Tibial artery (tissue), 4 donors: ENCODE measurements at regions not wholly inside any gene's neighbourhood (a gene's known extent, or its start where the extent isn't known, plus 50 kb on each side); places are given as distances from the start of the nearest gene placed in this dataset.

Source experiments
- DNase-seq, 2 donors: peaks; one replicate each; pipeline ENCODE4 v3.0.0-alpha.2; 2019
- H3K27ac ChIP-seq, 2 donors: fragments of 200-600 bp; sonication (generic) in 1 of 2; 1 replicate in 1 of 2; 2 replicates in 1 of 2; pipeline ENCODE4 v1.5.1; 2018 to 2019; ENCODE audit warnings: mild to moderate bottlenecking in 1 of 2
- H3K27me3 ChIP-seq, 2 donors: fragments of 200-600 bp; sonication (generic) in 1 of 2; one replicate each; pipeline versions ENCODE4 v1.5.1 to v1.6.0; 2016 to 2019
- H3K36me3 ChIP-seq, 3 donors: fragments of 200-600 bp; sonication (generic) in 2 of 3; one replicate each; pipeline ENCODE4 v1.5.1; 2016 to 2019; ENCODE audit warnings: mild to moderate bottlenecking in 2 of 3
- H3K4me1 ChIP-seq, 4 donors: fragments of 200-600 bp; sonication (generic) in 2 of 4; 1 replicate in 3 of 4; 2 replicates in 1 of 4; pipeline ENCODE4 v1.5.1; 2016 to 2019
- H3K4me3 ChIP-seq, 2 donors: fragments of 200-600 bp; sonication (generic) in 1 of 2; 1 replicate in 1 of 2; 2 replicates in 1 of 2; pipeline ENCODE4 v1.5.1; 2018 to 2019; ENCODE audit warnings: mild to moderate bottlenecking in 2 of 2
- H3K9me3 ChIP-seq, 3 donors: fragments of 200-600 bp; sonication (generic) in 1 of 3; one replicate each; pipeline ENCODE4 v1.5.1; 2016 to 2019
- intact Hi-C: fragments of 100-400 bp; cut with DNase I; formaldehyde crosslinking; loops from one replicate; pipeline ENCODE4 v1.15.0; 2023; ENCODE audit warnings: low total_unique reads
- TF ChIP-seq, protein P1 (sequence below), 2 experiments: fragments of 200-600 bp in 1 of 2; fragments of 450-650 bp in 1 of 2; IDR thresholded peaks; one replicate each; pipeline ENCODE4 v1.5.1; 2017 to 2019; ENCODE audit warnings: antibody characterized with exemption in 2 of 2, mild to moderate bottlenecking in 1 of 2, moderate library complexity in 1 of 2

DNA sequence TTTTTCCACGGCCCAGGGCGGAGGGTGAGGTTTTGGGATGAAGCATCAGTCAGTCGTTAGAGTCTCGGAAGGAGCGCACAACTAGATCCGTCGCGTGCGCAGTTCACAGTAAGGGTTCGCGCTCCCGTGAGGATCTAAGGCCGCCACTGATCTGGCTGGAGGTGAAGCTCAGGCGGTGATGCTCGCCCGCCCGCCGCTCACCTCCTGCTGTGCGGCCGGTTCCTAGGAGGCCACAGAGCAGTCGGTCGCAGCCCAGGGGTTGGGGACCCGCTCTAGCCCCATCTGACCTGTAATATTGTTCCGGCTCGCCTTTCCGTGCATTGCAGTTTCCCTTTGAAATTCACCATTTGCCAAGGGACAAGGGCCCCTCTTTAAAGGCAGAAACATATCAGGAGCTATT is 244.7 kb downstream of the TFAP2C start:
- no peaks in the 10 kb centered on the region for H3K9me3 ChIP-seq
- no peaks in the 10 kb centered on the region for H3K27me3 ChIP-seq
- DNase-seq = no peak
- TF ChIP-seq, protein P1, sequence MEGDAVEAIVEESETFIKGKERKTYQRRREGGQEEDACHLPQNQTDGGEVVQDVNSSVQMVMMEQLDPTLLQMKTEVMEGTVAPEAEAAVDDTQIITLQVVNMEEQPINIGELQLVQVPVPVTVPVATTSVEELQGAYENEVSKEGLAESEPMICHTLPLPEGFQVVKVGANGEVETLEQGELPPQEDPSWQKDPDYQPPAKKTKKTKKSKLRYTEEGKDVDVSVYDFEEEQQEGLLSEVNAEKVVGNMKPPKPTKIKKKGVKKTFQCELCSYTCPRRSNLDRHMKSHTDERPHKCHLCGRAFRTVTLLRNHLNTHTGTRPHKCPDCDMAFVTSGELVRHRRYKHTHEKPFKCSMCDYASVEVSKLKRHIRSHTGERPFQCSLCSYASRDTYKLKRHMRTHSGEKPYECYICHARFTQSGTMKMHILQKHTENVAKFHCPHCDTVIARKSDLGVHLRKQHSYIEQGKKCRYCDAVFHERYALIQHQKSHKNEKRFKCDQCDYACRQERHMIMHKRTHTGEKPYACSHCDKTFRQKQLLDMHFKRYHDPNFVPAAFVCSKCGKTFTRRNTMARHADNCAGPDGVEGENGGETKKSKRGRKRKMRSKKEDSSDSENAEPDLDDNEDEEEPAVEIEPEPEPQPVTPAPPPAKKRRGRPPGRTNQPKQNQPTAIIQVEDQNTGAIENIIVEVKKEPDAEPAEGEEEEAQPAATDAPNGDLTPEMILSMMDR (IDR thresholded peaks at IDR 0.05) = no peak
- no peak overlapping the region for H3K4me3 ChIP-seq
- no peaks in the 10 kb centered on the region for H3K4me1 ChIP-seq
- no peak overlapping the region for H3K27ac ChIP-seq
- H3K36me3 ChIP-seq = no peaks in the 10 kb centered on the region
- intact Hi-C loops = no loop called here

DNA sequence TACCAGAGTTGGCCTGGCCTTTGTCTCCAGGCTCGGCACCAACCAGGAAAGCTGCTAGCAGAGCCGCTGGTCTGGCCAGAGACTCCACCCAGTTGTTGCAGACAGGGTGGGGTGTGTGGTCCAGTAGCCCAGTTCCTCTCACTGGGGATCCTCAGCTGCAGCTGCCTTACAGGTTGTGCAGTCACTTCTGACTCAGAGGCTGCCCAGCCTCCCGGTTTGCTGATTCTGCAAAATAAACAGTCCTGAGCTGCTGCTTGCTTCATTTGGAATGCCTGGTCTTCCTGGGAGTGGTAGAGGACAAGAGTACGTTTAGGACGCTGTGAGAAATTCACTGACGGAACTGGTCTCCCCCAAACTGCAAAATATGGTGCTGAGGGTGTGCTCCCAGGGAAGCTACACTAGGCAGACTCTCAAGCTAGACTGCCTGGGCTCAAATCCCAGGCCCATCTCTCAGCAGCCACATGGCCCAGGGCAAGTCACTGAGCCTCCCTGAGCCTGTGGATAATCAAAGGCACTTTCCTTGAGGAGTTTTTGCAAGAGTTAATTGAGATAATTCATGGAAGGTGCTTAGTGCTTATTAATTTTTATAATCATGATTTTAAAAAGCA is 246.1 kb downstream of the TFAP2C start:
- no peak overlapping the region for H3K4me3 ChIP-seq
- intact Hi-C loops = no loop called here
- TF ChIP-seq, protein P1 (IDR thresholded peaks at IDR 0.05) = no peak
- DNase-seq = no peak
- H3K4me1 ChIP-seq = no peaks in the 10 kb centered on the region
- H3K27me3 ChIP-seq = no peaks in the 10 kb centered on the region
- no peak overlapping the region for H3K27ac ChIP-seq
- no peaks in the 10 kb centered on the region for H3K9me3 ChIP-seq
- H3K36me3 ChIP-seq = no peaks in the 10 kb centered on the region

DNA sequence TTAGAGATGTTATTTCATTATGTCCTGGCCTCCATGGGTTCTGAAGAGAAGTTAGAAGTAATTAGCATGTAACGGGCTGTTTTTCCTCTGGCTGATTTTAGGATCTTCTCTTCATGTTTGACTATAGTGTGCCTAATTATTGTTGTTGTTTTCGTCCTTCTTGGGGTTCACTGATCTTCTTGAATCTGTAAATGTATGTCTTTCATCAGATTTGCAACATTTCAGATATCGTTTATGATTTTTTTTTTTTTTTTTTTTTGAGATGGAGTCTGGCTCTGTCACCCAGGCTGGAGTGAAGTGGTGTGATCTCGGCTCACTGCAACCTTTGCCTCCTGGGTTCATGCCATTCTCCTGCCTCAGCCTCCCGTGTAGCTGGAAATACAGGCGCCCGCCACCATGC is 246.7 kb downstream of the TFAP2C start:
- Histone ChIP-seq H3K4me1 (no peaks in the 10 kb centered on the region), H3K4me3 (no peak overlapping the region), H3K27ac (no peak overlapping the region), H3K27me3 (no peaks in the 10 kb centered on the region), H3K9me3 (no peaks in the 10 kb centered on the region), H3K36me3 (no peaks in the 10 kb centered on the region)
- TF ChIP-seq, protein P1 (IDR thresholded peaks at IDR 0.05) = no peak
- DNase-seq = no peak
- intact Hi-C loops = no loop called here

DNA sequence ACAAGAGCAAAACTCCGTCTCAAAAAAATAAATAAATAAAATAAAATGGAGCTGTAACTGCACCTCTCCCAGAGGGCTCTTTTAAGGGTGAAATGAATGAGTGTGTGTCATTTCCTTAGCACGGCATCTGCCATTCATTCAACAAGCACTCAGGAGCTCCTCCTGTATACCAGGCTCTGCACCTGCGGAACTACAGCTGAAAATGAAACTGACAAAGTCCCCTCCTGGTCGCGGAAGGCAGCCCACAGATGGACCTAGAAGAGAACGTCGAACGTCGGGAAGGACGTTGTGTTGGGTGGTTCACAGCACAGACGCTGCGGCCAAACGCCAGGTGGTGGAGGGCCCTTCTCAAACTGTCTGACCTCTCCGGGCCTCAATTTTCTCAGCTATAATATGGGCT is 256.4 kb downstream of the TFAP2C start:
- Histone ChIP-seq H3K27me3 (no peaks in the 10 kb centered on the region), H3K36me3 (no peaks in the 10 kb centered on the region), H3K4me3 (no peak overlapping the region), H3K4me1 (no peaks in the 10 kb centered on the region), H3K27ac (no peak overlapping the region), H3K9me3 (no peaks in the 10 kb centered on the region)
- TF ChIP-seq, protein P1 (IDR thresholded peaks at IDR 0.05) = no peak
- no peak for DNase-seq
- intact Hi-C loops = no loop called here

DNA sequence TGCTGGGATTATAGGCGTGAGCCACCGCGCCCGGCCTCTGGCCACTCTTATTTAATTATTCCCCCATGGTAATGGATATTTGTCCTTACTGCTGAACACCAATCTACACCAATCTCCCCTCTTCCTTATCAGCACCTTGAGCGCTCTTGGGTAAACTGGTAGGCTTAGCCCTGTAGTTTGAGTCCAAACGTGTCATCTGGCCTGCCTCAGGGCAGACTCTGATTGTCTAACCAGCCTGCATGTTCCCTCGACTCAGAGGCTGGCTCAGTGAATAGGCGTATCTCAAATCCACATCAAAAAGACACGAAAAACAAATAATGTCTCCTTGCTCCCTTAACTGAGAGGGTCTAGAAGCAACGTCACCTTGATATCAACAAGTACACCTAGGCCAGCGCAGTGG is 260.9 kb downstream of the TFAP2C start:
- no peak for DNase-seq
- intact Hi-C loops = no loop called here
- no peaks in the 10 kb centered on the region for H3K9me3 ChIP-seq
- TF ChIP-seq, protein P1 (IDR thresholded peaks at IDR 0.05) = no peak
- H3K4me3 ChIP-seq = no peak overlapping the region
- no peak overlapping the region for H3K27ac ChIP-seq
- no peaks in the 10 kb centered on the region for H3K36me3 ChIP-seq
- no peaks in the 10 kb centered on the region for H3K27me3 ChIP-seq
- H3K4me1 ChIP-seq = no peaks in the 10 kb centered on the region
